ENCODE measurements at regions not wholly inside any gene's neighbourhood (a gene's known extent, or its start where the extent isn't known, plus 50 kb on each side); places are given as distances from the start of the nearest gene placed in this dataset.
"Not testable (repeated sequence)": the region's sequence is repeated elsewhere in the genome, so short reads cannot be mapped to it uniquely, and the experiment has no call there.

DNA sequence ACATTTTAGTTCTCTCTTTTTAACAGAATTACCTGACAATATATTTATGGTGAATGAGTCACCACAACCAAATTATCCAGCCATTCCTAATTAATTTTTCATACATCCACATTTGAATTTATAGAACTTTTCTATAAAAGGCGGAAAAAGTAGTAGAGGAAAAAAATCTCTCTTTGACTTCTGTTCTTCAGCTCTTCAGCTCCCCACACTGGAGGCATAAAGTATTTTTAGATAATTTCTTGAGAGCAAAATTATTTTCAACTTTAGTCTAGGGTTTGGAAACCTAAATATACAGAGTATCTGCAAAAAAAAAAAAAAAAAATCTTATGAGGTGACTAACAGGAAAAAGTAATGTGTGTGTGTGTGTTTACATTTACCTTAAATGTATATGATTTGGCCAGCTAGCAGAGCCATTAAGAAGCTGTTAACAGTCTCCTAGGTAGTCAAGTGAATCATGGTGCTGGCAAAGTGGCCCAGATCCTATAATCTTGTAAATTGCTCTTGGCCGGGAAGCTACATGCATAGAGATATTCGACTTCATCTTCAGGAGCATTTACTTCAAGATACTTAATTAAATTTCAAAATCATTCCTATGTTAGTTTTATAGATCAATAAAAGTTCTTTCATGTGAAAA lies 383.1 kb upstream of the STEAP1 start:
- DNase-seq (ENCODE audit: low spot score), result no peak

GRCh38 chr7:89772276-89772675 lies 382.0 kb upstream of the STEAP1 start:
- no peak for DNase-seq (ENCODE audit: low spot score)

- DNase-seq (ENCODE audit: low spot score), result no peak
Observed at GRCh38 chr7:89773611-89774010, 380.7 kb upstream of the STEAP1 start.

- DNase-seq (ENCODE audit: low spot score), result no peak
Observed at GRCh38 chr7:89775459-89775858, 378.8 kb upstream of the STEAP1 start.

- DNase-seq (ENCODE audit: low spot score), result no peak
Observed at GRCh38 chr7:89776980-89777379, 377.3 kb upstream of the STEAP1 start.

DNA sequence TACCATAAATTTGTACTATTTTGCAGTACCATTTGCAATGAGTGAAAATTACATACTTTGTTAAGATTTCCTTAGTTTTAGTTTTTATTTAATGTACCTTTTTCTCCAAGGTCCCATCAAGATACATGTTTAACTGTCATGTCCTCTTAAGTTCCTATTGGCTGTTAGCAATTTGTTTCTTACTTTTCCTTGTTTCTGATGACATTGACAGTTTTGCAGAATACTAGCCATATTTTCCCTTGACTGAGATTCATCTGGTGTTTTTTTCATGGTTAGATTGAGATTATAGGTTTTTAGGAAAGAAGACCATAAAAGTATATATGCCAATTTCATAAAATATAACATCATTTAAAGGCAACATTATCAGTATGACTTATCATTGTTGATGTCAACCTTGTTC lies 376.8 kb upstream of the STEAP1 start:
- DNase-seq (ENCODE audit: low spot score), result no peak

DNA sequence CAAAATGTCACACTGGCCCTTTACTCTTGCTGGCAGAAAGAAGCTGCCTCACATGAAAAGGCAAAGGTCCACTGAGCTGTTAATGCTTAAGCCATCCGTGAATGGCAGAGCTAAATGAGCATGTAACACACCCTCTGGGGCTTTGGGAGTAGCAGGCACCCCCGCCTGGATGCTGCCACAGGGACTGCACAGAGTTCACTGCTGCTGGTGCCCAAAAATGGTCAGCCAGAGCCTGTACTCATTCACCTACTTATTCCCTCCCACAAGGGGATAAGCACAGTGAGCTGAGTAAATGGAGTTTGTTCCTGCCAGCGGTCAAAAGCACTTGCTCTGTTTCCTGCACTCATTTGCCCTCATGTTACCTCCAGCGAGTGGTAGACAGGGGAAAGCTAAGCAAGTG lies 374.0 kb upstream of the STEAP1 start:
- no peak for DNase-seq (ENCODE audit: low spot score)

DNA sequence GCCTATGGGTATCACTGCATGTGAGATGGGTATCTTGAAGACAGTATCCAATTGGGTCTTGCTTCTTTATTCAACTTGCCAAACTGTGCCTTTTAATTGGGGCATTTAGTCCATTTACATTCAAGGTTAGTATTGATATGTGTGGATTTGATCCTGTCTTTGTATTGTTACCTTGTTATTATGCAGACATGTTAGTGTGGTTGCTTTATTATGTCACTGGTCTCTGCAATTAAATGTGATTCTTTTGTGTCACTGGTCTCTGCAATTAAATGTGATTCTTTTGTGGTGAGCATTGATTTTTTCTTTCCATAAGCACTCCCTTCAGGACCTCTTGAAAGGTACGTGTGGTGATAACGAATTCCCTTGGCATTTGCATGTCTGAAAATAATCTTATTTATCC lies 357.8 kb upstream of the STEAP1 start:
- no peak for DNase-seq (ENCODE audit: low spot score)

DNA sequence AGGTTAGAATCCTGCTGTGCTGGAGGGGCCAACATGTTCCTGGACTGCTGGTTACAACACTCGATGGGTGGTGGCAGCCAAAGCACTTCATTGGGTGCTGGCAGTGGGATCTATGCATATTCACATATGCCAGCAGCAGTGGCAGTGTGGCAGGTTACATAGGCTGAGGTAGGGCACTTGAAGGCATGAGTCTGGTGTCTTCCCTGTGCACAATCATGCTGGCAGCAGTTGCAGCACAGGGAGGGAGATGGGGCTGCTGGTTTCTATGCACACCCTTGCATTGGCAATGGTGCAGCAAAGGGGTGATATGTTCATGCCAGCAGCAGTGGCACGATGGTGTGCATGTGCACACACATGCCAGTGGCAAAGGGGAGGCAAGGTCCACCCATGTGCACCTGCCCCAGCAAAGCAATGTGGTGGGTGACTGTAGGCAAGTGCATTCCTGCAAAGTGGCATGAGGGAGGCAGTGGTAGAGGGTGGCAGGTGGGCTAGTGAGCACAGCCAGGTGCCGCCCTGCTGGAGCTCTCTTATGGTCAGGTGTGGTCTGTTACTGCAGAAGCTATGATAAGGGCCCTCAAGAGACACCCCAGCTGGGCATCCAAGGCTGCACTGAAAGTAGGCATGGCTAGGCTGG lies 356.2 kb upstream of the STEAP1 start:
- DNase-seq (ENCODE audit: low spot score), result no peak

GRCh38 chr7:89798599-89798996 lies 355.7 kb upstream of the STEAP1 start:
- no peak for DNase-seq (ENCODE audit: low spot score)

GRCh38 chr7:89800761-89801160 lies 353.5 kb upstream of the STEAP1 start:
- no peak for DNase-seq (ENCODE audit: low spot score)

DNA sequence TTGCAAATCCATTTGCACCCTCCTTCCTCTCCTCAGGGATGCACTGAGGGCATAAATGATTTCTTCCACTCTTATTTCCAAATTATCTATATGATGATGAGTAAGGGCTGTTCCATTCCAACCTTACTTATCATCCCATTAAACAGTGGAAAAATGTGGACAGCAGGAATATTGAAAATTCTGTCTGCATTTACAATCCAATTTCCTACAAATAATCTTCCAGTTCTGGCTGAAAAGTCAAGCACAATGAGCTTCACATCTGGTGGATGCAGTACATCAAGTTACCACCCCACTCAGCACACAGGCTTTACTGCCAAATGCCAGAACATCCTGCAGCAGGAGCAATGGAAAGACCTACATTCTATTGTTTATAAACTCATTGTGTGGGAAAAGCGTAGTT lies 345.0 kb upstream of the STEAP1 start:
- no peak for DNase-seq (ENCODE audit: low spot score)

- DNase-seq (ENCODE audit: low spot score), result no peak
Observed at GRCh38 chr7:89813081-89813480, 341.2 kb upstream of the STEAP1 start.

GRCh38 chr7:89826121-89826520 lies 328.1 kb upstream of the STEAP1 start:
- DNase-seq (ENCODE audit: low spot score), result no peak

DNA sequence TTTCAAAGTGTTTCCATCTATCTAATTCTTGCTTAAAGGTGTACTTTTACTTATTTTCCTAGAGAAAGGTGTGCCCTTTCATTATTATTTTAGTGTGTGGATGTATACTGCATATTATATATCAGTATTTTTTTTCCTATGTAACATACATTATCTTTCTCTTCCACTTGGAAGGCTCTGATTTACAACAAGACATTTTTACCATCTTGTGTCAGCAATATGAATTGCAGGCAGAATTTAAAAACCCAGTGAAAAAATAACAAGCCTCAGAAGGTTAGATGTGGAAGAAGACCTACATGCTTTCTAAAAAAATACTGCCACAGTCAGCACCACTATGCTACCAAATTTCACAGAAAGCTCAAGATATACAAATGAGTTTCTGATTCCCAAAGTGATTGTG lies 327.7 kb upstream of the STEAP1 start:
- no peak for DNase-seq (ENCODE audit: low spot score)

- peak; percentile 74 for DNase-seq (ENCODE audit: low spot score)
Observed at GRCh38 chr7:89837515-89837914, 316.8 kb upstream of the STEAP1 start.

DNA sequence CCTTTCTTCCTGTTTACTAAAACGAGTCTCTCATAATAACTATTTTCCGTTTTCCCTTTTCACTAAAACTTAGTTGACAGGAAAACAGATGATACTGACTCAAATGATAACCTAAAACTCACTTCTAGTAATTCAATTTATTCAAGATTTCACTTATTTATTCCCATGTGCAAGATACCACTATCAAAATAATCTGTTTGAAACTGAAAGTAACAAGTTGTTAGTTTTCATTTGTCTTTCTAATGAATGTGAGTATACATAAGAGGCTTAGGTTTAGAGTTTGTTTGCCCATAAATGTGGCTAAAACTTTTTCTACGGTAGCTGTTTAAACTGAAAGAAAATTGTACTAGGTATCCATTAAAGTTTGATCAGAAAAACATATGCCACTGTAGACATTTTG lies 314.9 kb upstream of the STEAP1 start:
- no peak for DNase-seq (ENCODE audit: low spot score)

DNA sequence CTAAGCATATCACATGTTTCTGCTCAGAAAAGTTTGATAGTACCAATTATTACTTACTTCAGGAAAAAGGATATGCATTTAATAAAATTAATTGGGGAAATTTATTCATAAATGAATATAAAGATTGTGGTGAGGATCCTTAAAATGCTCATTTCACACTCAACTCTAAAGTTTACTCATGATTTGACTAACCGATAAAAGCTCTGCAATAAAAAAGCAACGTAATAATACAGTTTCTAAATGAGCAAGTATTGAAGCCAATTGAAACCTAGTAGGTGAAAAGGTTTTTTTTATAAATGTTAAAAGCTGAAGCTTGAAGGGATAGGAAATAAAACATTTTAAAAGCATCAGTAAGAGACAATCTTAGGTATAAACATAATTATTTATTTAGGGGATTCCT lies 308.3 kb upstream of the STEAP1 start:
- no peak for DNase-seq (ENCODE audit: low spot score)

- DNase-seq (ENCODE audit: low spot score), result no peak
Observed at GRCh38 chr7:89849052-89849451, 305.2 kb upstream of the STEAP1 start.

- DNase-seq (ENCODE audit: low spot score), result not testable (repeated sequence)
Observed at GRCh38 chr7:89857053-89857452, 297.2 kb upstream of the STEAP1 start.

DNA sequence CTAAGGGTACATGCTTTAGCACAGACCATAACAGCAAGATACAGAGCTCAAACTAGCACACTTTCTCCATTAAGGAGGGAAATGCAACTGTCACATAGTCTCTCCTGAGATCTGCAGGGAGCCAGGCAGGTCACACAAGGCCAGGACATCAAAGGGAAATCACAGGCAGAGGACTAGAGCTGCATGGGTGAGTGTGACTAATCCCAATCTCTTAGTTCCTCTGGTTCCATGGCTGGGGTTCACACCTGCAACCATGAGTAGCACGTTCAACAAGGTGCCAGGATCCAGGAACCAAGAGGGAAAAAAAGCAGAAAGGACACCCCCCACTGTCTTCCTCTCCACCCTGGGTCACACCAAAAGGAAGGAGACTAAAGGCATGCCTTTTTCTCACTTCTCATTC lies 296.5 kb upstream of the STEAP1 start:
- DNase-seq (ENCODE audit: low spot score), result no peak

DNA sequence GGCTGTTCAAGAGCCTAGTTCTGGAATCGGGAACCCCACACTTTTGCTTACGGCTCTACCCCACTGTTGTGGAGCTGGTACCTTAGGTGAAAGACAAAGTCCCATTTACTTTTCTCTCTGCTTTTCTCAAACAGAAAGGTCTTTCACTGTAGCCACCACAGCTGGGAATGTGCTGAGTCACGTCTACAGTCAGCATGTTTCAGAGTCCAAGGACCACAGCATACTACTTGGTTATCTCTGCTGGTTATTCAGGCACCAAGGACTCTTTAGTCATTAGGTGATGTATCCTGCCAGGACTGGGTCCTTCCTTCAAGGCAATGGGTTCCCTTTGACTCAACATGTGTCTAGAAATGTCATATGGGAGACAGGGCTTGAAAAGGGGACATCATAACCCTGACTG lies 266.8 kb upstream of the STEAP1 start:
- peak; percentile 6 for DNase-seq (ENCODE audit: low spot score)

- no peak for DNase-seq (ENCODE audit: low spot score)
Observed at GRCh38 chr7:89908736-89909135, 245.5 kb upstream of the STEAP1 start.

DNA sequence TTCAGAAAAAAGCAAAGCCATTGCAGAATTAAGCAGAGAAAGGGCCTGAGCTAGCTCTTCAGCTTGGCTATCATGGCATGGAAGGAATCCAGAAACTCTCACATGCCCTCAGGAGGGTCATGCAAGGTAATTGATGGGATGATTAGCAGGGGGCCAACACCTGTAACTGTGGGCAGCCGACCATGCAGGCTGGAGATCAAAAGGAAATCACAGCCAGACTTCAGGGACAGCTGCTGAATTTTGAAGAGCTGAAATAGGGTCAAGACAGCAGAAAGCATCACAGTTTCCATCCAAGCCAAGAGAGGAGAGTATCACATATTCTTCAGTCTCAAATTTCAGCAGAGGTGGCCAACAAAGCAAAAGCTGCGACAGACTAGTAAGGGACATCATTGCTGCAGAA lies 239.6 kb upstream of the STEAP1 start:
- no peak for DNase-seq (ENCODE audit: low spot score)
